Subcutaneous abdominal adipose tissue (tissue), 5 donors: ENCODE measurements at regions not wholly inside any gene's neighbourhood (a gene's known extent, or its start where the extent isn't known, plus 50 kb on each side); places are given as distances from the start of the nearest gene placed in this dataset.

Source experiments
- H3K27ac ChIP-seq: one replicate; pipeline ENCODE4 v1.7.0; 2013; ENCODE audit warnings: low read depth, mild to moderate bottlenecking, inconsistent platforms, low read length, moderate library complexity
- H3K27me3 ChIP-seq, 5 donors: one replicate each; pipeline ENCODE4 v1.7.0; 2013; ENCODE audit warnings: low read length in 5 of 5, inconsistent platforms in 1 of 5; ENCODE audit not compliant: control insufficient read depth in 5 of 5, insufficient read depth in 4 of 5
- H3K36me3 ChIP-seq, 5 donors: one replicate each; pipeline ENCODE4 v1.7.0; 2013; ENCODE audit warnings: low read length in 5 of 5; ENCODE audit not compliant: control insufficient read depth in 5 of 5, insufficient read depth in 5 of 5
- H3K4me1 ChIP-seq, 5 donors: one replicate each; pipeline ENCODE4 v1.7.0; 2013; ENCODE audit warnings: low read length in 5 of 5, mild to moderate bottlenecking in 3 of 5, moderate library complexity in 1 of 5; ENCODE audit not compliant: control insufficient read depth in 5 of 5, insufficient read depth in 5 of 5
- H3K4me3 ChIP-seq, 5 donors: one replicate each; pipeline ENCODE4 v1.7.0; 2013; ENCODE audit warnings: low read length in 5 of 5, low read depth in 1 of 5
- H3K9ac ChIP-seq, 5 donors: one replicate each; pipeline ENCODE4 v1.7.0; 2013; ENCODE audit warnings: low read length in 5 of 5, mild to moderate bottlenecking in 4 of 5, moderate library complexity in 3 of 5
- H3K9me3 ChIP-seq, 5 donors: one replicate each; pipeline ENCODE4 v1.7.0; 2013; ENCODE audit warnings: low read length in 5 of 5; ENCODE audit not compliant: control insufficient read depth in 5 of 5
- donor health status: healthy.
- donor health status: healthy.
- donor health status: healthy.
- donor health status: healthy.
- donor health status: healthy.

GRCh38 chr18:76571689-76572088, 76.6 kb upstream of the ZNF516 start:
- H3K27ac ChIP-seq, result no peak overlapping the region
- no peak overlapping the region for H3K4me3 ChIP-seq
- peaks cover 0 to 2% (median 0%) of the 10 kb centered on the region in 5 donors for H3K4me1 ChIP-seq
- no peaks in the 10 kb centered on the region for H3K9me3 ChIP-seq
- H3K9ac ChIP-seq, result no peak overlapping the region
- H3K27me3 ChIP-seq, result peaks cover 0 to 3% (median 0%) of the 10 kb centered on the region in 5 donors
- no peaks in the 10 kb centered on the region for H3K36me3 ChIP-seq

DNA sequence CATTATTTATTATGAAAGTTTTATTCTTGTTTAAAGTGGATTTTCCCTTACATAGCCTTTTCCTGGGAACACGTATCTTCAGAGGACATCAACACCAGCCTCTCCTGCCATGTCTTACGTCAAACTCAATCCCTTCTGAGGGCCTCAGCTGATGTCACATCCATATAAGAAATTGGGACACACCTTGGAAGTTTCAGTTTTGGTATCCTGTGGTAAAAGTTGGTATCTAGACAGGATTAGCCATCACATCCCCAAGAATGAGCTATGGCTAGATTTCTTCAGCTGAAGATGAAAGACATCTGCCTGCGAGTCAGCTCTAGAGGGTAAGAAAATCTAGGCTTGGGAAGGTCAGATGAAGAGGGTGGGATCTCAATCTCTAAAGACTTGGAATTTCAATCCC, 75.8 kb upstream of the ZNF516 start:
- H3K27me3 ChIP-seq, result peaks cover 0 to 3% (median 0%) of the 10 kb centered on the region in 5 donors
- H3K36me3 ChIP-seq, result no peaks in the 10 kb centered on the region
- no peaks in the 10 kb centered on the region for H3K9me3 ChIP-seq
- no peak overlapping the region for H3K27ac ChIP-seq
- H3K9ac ChIP-seq, result no peak overlapping the region
- no peak overlapping the region for H3K4me3 ChIP-seq
- H3K4me1 ChIP-seq, result peaks cover 0 to 9% (median 2%) of the 10 kb centered on the region in 5 donors

DNA sequence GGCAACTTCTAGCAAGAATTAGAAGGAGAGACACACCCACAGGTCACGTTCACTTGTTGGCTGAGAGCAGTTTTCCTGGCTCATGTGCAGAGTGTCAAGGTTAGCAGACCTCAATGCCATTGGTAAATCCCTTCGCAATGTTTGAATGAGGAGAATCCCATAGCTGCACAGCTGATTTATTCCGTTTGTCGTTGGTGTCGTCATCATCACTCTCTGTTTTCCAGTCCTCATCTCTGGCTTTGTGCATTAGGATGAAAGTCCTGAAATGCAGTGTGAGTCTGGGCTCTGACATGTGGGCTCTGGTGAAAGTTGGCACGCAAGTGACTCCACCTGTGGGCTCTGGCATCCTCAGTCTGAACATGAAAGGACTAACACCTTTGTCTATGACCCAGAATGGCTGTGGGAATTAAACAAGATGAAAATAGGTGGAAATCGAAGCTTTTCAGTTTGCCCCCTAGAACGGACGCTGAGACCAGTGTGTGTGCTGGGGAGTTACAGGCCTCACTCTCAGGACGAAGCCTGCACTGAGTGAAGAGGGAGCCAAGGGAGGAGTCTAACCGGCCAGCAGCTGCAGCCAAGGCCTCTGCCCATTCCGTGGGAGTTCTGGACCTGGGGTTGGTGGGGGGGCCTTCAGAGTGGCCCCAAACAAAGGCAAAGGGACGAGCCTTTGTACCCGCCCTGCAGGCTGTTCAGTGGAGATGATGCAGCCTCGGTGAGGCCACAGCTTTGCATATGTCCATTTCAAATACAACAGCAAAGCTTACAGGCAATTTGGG, 74.8 kb upstream of the ZNF516 start:
- Histone ChIP-seq H3K4me1 (peaks cover 0 to 17% (median 11%) of the 10 kb centered on the region in 5 donors), H3K27me3 (peaks cover 0 to 3% (median 0%) of the 10 kb centered on the region in 5 donors), H3K27ac (no peak overlapping the region), H3K36me3 (no peaks in the 10 kb centered on the region), H3K9ac (no peak overlapping the region), H3K4me3 (no peak overlapping the region), H3K9me3 (no peaks in the 10 kb centered on the region)

DNA sequence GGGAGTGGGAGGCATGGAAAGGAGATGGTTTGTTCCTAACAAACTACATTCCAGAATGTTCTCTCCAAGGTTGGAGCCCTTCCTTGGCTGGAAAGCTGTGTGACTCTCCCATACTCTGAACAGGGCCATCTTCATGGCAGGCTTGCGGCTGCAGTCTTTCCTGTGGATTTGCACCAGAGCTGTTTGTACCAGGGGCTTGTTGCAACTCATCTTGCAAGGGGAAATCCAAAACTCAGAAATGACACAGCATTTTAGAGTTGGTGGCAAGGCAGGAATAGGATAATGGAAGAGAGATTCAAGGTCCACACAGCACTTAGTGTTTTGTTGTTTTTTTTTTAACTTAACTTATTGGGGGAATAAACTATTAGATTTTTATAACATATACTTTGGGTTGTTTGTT, 73.7 kb upstream of the ZNF516 start:
- no peak overlapping the region for H3K9ac ChIP-seq
- H3K27me3 ChIP-seq, result peaks cover 0 to 3% (median 0%) of the 10 kb centered on the region in 5 donors
- no peaks in the 10 kb centered on the region for H3K36me3 ChIP-seq
- no peaks in the 10 kb centered on the region for H3K9me3 ChIP-seq
- peaks cover 0 to 22% (median 15%) of the 10 kb centered on the region in 5 donors for H3K4me1 ChIP-seq
- no peak overlapping the region for H3K27ac ChIP-seq
- H3K4me3 ChIP-seq, result no peak overlapping the region

DNA sequence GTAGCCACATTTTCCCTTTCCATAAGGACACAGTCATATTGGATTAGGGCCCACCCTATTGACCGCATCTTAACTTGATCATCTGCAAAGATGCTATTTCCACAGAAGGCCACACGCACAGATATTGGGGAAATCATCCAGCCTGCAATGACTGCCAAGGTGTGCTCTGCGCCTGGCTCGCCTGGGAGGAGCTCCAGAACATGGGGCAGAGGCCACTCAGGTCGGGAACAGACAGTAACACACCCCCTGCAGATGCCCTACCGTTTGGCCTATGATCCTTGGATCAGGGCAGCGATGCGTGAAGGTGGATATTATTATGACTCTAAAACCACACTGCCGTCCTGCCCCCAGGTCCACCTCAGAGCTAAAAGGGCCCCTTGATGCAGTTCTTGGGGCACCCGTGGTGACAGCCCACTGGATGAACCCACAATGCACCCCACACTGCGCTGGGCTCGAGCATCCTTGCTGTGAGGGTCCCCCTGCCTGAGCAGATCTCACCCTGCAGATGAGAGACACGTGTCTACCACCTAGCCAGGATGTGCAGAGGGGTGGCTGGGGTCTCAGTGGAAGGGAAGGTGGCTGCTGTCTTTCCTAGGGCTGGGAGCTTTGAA, 72.9 kb upstream of the ZNF516 start:
- peaks cover 0 to 22% (median 15%) of the 10 kb centered on the region in 5 donors for H3K4me1 ChIP-seq
- no peak overlapping the region for H3K9ac ChIP-seq
- H3K36me3 ChIP-seq, result no peaks in the 10 kb centered on the region
- no peak overlapping the region for H3K4me3 ChIP-seq
- H3K27me3 ChIP-seq, result peaks cover 0 to 3% (median 0%) of the 10 kb centered on the region in 5 donors
- no peak overlapping the region for H3K27ac ChIP-seq
- no peaks in the 10 kb centered on the region for H3K9me3 ChIP-seq

- H3K9ac ChIP-seq, result no peak overlapping the region
- no peak overlapping the region for H3K4me3 ChIP-seq
- no peaks in the 10 kb centered on the region for H3K9me3 ChIP-seq
- peaks cover 0 to 22% (median 15%) of the 10 kb centered on the region in 5 donors for H3K4me1 ChIP-seq
- no peaks in the 10 kb centered on the region for H3K36me3 ChIP-seq
- H3K27me3 ChIP-seq, result no peaks in the 10 kb centered on the region
- H3K27ac ChIP-seq, result no peak overlapping the region
These were observed 71.9 kb upstream of the ZNF516 start for GRCh38 chr18:76566987-76567386.

DNA sequence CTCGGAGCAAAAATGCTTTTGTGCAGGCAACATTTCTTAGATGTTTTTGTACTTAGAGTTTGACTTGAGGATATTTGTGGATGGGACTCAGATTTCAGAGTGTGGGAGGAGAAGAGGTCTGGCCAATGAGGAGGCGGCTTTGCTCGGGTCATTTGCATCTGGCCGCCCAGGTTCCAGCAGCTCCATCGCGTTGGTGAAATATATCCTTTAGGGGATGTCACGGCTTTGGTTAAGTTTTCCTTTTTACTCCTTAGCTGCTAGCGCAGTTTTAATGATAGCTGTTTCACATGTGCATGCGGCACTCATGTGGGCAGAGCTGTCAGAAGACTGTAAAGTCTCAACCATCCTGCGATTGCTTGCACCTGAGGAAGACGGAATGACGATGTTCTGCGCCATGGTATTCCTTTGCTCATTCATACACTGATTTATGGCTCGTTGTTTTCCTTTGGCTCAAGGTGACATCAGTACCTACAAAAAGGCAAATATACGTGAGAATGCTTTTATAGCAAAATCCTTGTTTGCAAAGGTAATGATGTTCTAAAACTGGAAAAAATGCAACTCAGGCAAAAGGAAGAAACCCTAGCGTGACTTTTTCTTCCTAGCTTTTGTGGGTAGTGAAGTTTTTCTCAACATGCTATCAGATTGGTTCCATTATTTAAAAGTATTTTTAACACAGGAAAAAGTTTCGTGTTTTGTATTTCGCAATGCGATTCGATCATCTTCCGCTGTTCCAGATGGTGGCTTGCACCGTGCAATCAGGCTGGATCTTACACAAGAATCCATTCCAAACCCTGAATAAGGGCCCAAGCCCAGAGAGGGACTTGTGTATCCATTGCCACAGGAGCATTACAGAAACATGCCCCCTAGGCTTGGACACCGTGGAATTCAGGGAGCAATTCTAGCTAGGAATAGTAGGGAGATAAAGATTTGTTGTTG, 70.5 kb upstream of the ZNF516 start:
- peak overlapping the region; percentile 57 to 84 (median 68) for H3K4me3 ChIP-seq
- peak overlapping the region; percentile 55 for H3K27ac ChIP-seq
- peak overlapping the region in 3 of 5 donors; percentile 28 to 50 (median 36) for H3K9ac ChIP-seq
- no peaks in the 10 kb centered on the region for H3K36me3 ChIP-seq
- no peaks in the 10 kb centered on the region for H3K27me3 ChIP-seq
- peaks cover 0 to 22% (median 15%) of the 10 kb centered on the region in 5 donors for H3K4me1 ChIP-seq
- no peaks in the 10 kb centered on the region for H3K9me3 ChIP-seq

DNA sequence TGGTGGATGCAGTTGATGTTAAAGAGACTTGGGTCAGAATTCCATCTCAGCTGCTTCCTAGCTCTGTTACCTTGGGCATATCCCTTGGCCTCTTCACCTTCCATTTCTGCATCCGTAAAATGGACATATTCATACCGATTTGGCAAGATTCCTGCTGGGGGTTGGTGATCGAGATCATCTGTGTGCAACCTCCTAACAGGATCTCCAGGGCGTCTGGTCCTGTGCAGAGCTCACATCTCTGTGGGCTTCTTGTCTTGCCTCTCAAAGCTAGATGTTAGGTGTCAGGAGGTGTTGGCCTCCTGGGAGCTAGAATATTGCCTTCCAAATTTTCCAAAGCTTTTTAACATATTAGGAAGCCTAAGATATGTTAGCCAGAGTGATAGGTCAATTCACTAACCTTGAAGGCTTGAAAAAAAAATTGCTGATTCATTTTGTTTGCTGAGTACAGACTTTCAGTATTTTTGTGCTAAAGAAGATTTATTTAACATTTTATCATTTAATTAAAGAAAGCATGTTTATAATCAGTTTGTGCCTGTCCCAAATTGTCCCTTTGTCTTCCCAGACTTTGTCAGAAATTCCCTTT, 69.7 kb upstream of the ZNF516 start:
- Histone ChIP-seq H3K9me3 (no peaks in the 10 kb centered on the region), H3K36me3 (no peaks in the 10 kb centered on the region), H3K4me1 (peaks cover 0 to 22% (median 15%) of the 10 kb centered on the region in 5 donors), H3K9ac (peak overlapping the region in 1 of 5 donors; percentile 36), H3K27ac (peak overlapping the region; percentile 55), H3K4me3 (peak overlapping the region in 4 of 5 donors; percentile 57 to 84 (median 66)), H3K27me3 (no peaks in the 10 kb centered on the region)

DNA sequence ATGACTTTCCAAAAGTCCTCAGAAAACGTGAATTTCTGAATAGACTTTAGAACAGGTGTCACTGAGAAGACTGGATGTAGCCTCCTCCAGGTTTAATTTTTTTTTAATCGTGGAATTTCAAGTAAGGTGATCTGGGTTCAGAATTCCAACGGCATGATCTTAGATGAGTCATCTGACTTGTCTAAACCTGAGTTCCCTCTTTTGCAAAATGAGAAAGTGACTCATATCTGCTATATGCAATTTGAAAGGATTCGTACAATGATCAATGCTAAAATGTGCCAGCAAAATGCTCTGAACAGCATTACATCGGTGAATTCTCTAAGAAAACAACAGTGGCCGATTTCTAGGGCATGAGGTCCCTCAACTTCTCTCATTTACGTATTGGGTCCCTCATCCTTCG, 69.1 kb upstream of the ZNF516 start:
- Histone ChIP-seq H3K9me3 (no peaks in the 10 kb centered on the region), H3K27ac (peak overlapping the region; percentile 55), H3K4me3 (no peak overlapping the region), H3K9ac (no peak overlapping the region), H3K36me3 (no peaks in the 10 kb centered on the region), H3K27me3 (peaks cover 0 to 4% (median 0%) of the 10 kb centered on the region in 5 donors), H3K4me1 (peaks cover 0 to 22% (median 15%) of the 10 kb centered on the region in 5 donors)
